B cell (primary cell): ENCODE measurements at regions not wholly inside any gene's neighbourhood (a gene's known extent, or its start where the extent isn't known, plus 50 kb on each side); places are given as distances from the start of the nearest gene placed in this dataset.

ENCODE experiments used
- CTCF ChIP-seq: fragments of 200-600 bp; IDR thresholded peaks from one replicate; pipeline ENCODE4 v1.8.0; 2022; ENCODE audit warnings: antibody characterized with exemption, mild to moderate bottlenecking
- EZH2 ChIP-seq: IDR thresholded peaks from 2 replicates; pipeline ENCODE4 v1.6.1; 2012; ENCODE audit warnings: borderline replicate concordance, low read depth, mild to moderate bottlenecking, moderate library complexity, low read length; ENCODE audit not compliant: insufficient read depth, poor library complexity, severe bottlenecking

- TF ChIP-seq CTCF (no peak), EZH2 (no peak)
Measured at GRCh38 chr4:4687100-4687499, 145.3 kb upstream of the STX18 start.
